ENCODE measurements at regions not wholly inside any gene's neighbourhood (a gene's known extent, or its start where the extent isn't known, plus 50 kb on each side); places are given as distances from the start of the nearest gene placed in this dataset.

DNA sequence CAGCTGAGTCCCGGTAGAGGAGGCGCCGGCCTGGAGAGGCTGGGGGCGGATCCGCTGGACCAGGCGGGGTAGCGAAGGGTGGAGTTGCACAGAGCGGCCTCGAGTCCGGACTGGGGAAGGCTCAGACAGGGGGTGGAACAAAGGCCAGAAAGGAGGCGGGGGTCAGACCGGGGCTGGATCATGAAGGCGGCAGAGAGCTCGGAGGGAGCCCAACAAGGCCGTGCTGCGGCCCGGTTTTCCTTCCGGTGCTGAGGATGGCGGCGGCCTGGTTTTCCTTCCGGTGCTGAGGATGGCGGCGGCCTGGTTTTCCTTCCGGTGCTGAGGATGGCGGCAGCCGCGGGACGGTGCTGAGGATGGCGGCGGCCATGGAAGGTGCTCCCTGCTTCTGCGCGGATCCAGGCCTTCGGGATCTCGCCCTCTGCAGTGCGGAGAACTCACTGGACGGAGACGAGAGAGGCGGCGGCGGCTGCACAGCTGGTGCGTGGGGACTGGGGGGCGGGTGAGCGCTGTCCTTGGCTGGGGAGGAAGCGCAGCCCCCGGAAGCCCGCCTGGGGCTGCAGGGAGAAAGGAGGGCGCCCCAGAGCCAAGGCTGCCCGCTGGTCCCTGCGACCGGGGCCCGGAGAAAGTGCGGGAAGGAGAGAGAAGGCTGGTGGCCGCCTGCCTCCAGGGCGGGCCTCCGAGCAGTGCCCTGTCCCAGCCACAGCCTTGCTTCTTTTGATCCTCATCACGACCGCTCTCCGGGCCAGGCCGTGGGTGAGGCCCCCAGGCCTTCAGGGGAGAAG is 350.4 kb upstream of the B3GAT1 start:
- CTCF ChIA-PET: no interaction called here
- peak; percentile 2 for DNase-seq (ENCODE audit: extremely low spot score)
- TF ChIP-seq, protein P1, sequence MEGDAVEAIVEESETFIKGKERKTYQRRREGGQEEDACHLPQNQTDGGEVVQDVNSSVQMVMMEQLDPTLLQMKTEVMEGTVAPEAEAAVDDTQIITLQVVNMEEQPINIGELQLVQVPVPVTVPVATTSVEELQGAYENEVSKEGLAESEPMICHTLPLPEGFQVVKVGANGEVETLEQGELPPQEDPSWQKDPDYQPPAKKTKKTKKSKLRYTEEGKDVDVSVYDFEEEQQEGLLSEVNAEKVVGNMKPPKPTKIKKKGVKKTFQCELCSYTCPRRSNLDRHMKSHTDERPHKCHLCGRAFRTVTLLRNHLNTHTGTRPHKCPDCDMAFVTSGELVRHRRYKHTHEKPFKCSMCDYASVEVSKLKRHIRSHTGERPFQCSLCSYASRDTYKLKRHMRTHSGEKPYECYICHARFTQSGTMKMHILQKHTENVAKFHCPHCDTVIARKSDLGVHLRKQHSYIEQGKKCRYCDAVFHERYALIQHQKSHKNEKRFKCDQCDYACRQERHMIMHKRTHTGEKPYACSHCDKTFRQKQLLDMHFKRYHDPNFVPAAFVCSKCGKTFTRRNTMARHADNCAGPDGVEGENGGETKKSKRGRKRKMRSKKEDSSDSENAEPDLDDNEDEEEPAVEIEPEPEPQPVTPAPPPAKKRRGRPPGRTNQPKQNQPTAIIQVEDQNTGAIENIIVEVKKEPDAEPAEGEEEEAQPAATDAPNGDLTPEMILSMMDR (IDR thresholded peaks at IDR 0.05; ENCODE audit: control extremely low read depth, extremely low read depth, low read depth, missing control alignments): no peak
- POLR2A ChIA-PET: no interaction called here

DNA sequence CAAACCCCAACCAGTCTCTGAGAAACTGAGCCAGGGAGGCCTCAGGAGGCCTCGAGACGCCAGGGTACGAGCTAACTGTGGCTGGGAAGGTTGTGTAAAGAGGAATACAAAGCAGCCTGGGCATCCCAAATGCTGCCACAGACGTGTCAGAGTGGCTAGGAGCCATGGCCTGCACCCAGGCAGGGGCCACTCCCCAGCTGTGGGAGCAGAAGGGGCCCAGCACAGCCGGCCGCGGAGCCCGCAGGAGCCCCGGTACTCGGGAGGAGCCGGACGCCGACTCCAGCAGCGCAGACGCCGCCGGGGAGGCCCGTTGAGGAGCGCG is 349.8 kb upstream of the B3GAT1 start:
- TF ChIP-seq, protein P1 (IDR thresholded peaks at IDR 0.05; ENCODE audit: control extremely low read depth, extremely low read depth, low read depth, missing control alignments): no peak
- DNase-seq (ENCODE audit: extremely low spot score): peak; percentile 13
- POLR2A ChIA-PET: no interaction called here
- CTCF ChIA-PET: no interaction called here

DNA sequence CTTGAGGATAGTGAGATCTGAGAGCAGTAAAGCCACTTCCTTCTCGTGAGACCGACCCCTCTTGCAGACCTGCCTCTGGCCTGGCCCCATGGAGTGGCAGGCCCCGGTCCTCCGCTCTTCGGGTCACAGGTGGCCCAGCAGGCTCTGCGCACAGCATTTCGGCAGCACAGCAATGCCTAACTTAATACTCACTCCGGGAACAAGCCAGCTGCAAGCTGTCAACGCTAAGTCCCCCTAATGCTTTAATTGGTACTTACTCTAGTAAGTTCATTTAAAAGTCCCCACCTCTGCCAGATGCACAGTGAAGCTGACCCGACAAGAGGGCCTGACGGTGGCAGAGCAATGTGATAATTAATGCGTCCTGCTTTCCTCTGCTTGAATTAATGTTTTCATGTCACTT is 349.3 kb upstream of the B3GAT1 start:
- peak; percentile 2 for DNase-seq (ENCODE audit: extremely low spot score)
- ChIA-PET POLR2A (no interaction called here), CTCF (no interaction called here)
- TF ChIP-seq, protein P1 (IDR thresholded peaks at IDR 0.05; ENCODE audit: control extremely low read depth, extremely low read depth, low read depth, missing control alignments): no peak

DNA sequence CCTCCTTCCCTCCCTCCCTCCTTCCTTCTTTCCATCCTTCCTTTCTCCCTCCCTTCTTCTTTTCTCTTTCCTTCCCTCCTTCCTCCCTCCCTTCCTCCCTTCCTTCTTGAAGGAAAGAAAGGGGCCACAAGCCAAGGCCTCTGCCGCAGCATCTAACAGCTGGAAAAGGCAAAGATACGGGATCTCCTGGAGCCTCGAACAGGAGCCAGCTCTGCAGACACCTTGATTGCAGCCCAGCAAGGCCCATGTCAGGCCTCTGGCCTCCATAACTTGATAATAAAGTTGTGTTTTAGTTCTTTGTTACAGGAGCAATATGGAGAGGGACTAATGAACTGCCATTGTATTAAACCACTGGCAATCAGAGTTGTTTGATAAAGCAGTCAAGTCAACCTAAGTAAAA is 348.9 kb upstream of the B3GAT1 start:
- CTCF ChIA-PET: no interaction called here
- POLR2A ChIA-PET: no interaction called here
- DNase-seq (ENCODE audit: extremely low spot score): no peak
- TF ChIP-seq, protein P1 (IDR thresholded peaks at IDR 0.05; ENCODE audit: control extremely low read depth, extremely low read depth, low read depth, missing control alignments): no peak

DNA sequence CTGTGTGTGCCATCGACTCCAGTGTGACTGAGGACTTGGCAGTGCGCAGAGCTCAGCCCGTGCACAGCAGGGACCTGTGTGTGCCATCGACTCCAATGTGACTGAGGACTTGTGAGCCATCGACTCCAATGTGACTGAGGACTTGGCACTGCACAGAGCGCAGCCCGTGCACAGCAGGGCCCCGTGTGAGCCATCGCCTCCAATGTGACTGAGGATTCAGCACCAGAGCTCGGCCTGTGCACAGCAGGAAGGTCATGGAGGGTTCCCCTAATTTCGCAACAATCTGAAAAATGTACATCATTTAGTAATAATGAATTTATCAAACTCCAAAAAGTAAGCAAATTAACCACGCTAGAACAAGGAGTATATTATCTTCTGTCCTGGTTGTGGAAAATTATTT is 348.3 kb upstream of the B3GAT1 start:
- TF ChIP-seq, protein P1 (IDR thresholded peaks at IDR 0.05; ENCODE audit: control extremely low read depth, extremely low read depth, low read depth, missing control alignments): no peak
- POLR2A ChIA-PET: no interaction called here
- no peak for DNase-seq (ENCODE audit: extremely low spot score)
- CTCF ChIA-PET: no interaction called here

DNA sequence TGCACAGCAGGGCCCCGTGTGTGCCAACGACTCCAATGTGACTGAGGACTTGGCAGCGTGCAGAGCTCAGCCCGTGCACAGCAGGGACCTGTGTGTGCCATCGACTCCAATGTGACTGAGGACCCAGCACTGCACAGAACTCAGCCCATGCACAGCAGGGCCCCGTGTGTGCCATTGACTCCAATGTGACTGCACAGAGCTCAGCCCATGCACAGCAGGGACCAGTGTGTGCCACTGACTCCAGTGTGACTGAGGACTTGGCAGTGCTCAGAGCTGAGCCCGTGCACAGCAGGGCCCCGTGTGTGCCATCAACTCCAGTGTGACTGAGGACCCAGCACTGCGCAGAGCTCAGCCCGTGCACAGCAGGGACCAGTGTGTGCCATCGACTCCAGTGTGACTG is 347.8 kb upstream of the B3GAT1 start:
- ChIA-PET CTCF (no interaction called here), POLR2A (no interaction called here)
- DNase-seq (ENCODE audit: extremely low spot score): no peak
- TF ChIP-seq, protein P1 (IDR thresholded peaks at IDR 0.05; ENCODE audit: control extremely low read depth, extremely low read depth, low read depth, missing control alignments): no peak

DNA sequence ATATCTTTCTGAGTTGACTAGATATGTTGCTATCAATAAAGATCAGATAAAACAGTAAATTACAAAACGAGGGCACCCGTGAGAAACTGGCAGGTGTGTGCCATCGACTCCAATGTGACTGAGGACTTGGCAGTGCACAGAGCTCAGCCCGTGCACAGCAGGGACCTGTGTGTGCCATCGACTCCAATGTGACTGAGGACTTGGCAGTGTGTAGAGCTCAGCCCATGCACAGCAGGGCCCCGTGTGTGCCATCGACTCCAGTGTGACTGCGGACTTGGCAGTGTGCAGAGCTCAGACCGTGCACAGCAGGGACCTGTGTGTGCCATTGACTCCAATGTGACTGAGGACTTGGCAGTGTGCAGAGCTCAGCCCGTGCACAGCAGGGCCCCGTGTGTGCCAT is 347.2 kb upstream of the B3GAT1 start:
- POLR2A ChIA-PET: no interaction called here
- no peak for DNase-seq (ENCODE audit: extremely low spot score)
- TF ChIP-seq, protein P1 (IDR thresholded peaks at IDR 0.05; ENCODE audit: control extremely low read depth, extremely low read depth, low read depth, missing control alignments): no peak
- CTCF ChIA-PET: no interaction called here

All from GM10248 (cell line).